ENCODE measurements at regions not wholly inside any gene's neighbourhood (a gene's known extent, or its start where the extent isn't known, plus 50 kb on each side); places are given as distances from the start of the nearest gene placed in this dataset.
"Not testable (repeated sequence)": the region's sequence is repeated elsewhere in the genome, so short reads cannot be mapped to it uniquely, and the experiment has no call there.

DNA sequence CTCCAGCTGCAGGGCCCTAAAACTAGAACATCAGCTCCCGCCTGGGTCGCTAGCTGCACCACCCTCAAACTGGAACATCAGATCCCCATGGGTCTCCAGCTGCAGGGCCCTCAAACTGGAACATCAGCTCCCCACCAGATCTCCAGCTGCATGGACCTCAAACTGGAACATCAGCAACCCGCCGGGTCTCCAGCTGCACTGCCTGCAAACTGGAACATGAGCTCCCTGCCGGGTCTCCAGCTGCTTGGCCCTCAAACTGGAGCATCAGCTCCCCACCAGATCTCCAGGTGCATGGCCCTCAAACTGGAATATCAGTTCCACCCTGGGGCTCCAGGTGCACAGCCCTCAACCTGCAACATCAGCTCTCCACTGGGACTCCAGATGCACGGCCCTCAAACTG, 82.7 kb downstream of the TFRC start:
- H3K4me3 ChIP-seq (replicated peaks in 1 of 2; ENCODE audit: low read depth in 1 of 2, low read length in 2 of 2); POLR2A ChIA-PET; RAD21 ChIA-PET (ENCODE audit: low non-redundant PET in 1 of 2, low total read pairs in 2 of 2, uncharacterized antibody in 2 of 2, unreplicated experiment in 2 of 2); H3K9me3 ChIP-seq (ENCODE audit: control insufficient read depth in 1 of 2, insufficient read depth in 1 of 2, low read depth in 1 of 2, low read length in 2 of 2); H3K9ac ChIP-seq (ENCODE audit: low read length); H4K20me1 ChIP-seq (ENCODE audit: insufficient read depth); BruUV-seq (replicated peaks); DNase-seq (ENCODE audit: low read depth, low spot score); H3K9me2 ChIP-seq (ENCODE audit: insufficient read depth); H3K4me2 ChIP-seq (ENCODE audit: low read length); H2AFZ ChIP-seq (ENCODE audit: low read depth, low read length, poor library complexity, severe bottlenecking); ATAC-seq; H3K4me1 ChIP-seq (ENCODE audit: control insufficient read depth in 1 of 2, insufficient read depth in 2 of 2, low read length in 2 of 2); H3K36me3 ChIP-seq (ENCODE audit: control insufficient read depth in 1 of 2, insufficient read depth in 2 of 2, low read length in 2 of 2); intact Hi-C loops (cut with micrococcal nuclease); H3K27ac ChIP-seq (ENCODE audit: low read depth, low read length); H3K79me2 ChIP-seq (ENCODE audit: insufficient read depth, low read length): not testable (repeated sequence)
- CTCF ChIA-PET = interaction anchor here (1.8 kb wide), 2 partner anchors 27 to 58 kb away, joined by 3 to 4 read pairs; no protein-coding TSS in a partner anchor
- peaks cover 14% of the 10 kb centered on the region; the same call in 1 of the 2 replicates for H3K27me3 ChIP-seq (ENCODE audit: insufficient read depth, low read length)

GRCh38 chr3:195996314-195996713, 85.6 kb downstream of the TFRC start:
- intact Hi-C loops (cut with micrococcal nuclease); RAD21 ChIA-PET (ENCODE audit: low non-redundant PET in 1 of 2, low total read pairs in 2 of 2, uncharacterized antibody in 2 of 2, unreplicated experiment in 2 of 2); POLR2A ChIA-PET: not testable (repeated sequence)

GRCh38 chr3:195994343-195994742, 86.0 kb upstream of the TNK2 start:
- H3K27ac ChIP-seq (ENCODE audit: low read depth, low read length); H2AFZ ChIP-seq (ENCODE audit: low read depth, low read length, poor library complexity, severe bottlenecking); ATAC-seq; intact Hi-C loops (cut with micrococcal nuclease); H3K4me1 ChIP-seq (ENCODE audit: control insufficient read depth in 1 of 2, insufficient read depth in 2 of 2, low read length in 2 of 2); H3K36me3 ChIP-seq (ENCODE audit: control insufficient read depth in 1 of 2, insufficient read depth in 2 of 2, low read length in 2 of 2); BruUV-seq (replicated peaks); CTCF ChIA-PET; H4K20me1 ChIP-seq (ENCODE audit: insufficient read depth); H3K4me3 ChIP-seq (replicated peaks in 1 of 2; ENCODE audit: low read depth in 1 of 2, low read length in 2 of 2); POLR2A ChIA-PET; H3K4me2 ChIP-seq (ENCODE audit: low read length); H3K27me3 ChIP-seq (ENCODE audit: insufficient read depth, low read length); H3K9me3 ChIP-seq (ENCODE audit: control insufficient read depth in 1 of 2, insufficient read depth in 1 of 2, low read depth in 1 of 2, low read length in 2 of 2); H3K9ac ChIP-seq (ENCODE audit: low read length); H3K79me2 ChIP-seq (ENCODE audit: insufficient read depth, low read length); H3K9me2 ChIP-seq (ENCODE audit: insufficient read depth); RAD21 ChIA-PET (ENCODE audit: low non-redundant PET in 1 of 2, low total read pairs in 2 of 2, uncharacterized antibody in 2 of 2, unreplicated experiment in 2 of 2): not testable (repeated sequence)
- DNase-seq (ENCODE audit: low read depth, low spot score) = peak; percentile 36
- TF ChIP-seq CBX3 (IDR thresholded peaks at IDR 0.05; ENCODE audit: low read depth) (peak; percentile 89), RAD21 (IDR thresholded peaks at IDR 0.05; ENCODE audit: low read depth) (peak; percentile 58), MAX (IDR thresholded peaks at IDR 0.05) (peak; percentile 34; the same call in 1 of the 2 replicates)
- TF ChIP-seq, protein P1, sequence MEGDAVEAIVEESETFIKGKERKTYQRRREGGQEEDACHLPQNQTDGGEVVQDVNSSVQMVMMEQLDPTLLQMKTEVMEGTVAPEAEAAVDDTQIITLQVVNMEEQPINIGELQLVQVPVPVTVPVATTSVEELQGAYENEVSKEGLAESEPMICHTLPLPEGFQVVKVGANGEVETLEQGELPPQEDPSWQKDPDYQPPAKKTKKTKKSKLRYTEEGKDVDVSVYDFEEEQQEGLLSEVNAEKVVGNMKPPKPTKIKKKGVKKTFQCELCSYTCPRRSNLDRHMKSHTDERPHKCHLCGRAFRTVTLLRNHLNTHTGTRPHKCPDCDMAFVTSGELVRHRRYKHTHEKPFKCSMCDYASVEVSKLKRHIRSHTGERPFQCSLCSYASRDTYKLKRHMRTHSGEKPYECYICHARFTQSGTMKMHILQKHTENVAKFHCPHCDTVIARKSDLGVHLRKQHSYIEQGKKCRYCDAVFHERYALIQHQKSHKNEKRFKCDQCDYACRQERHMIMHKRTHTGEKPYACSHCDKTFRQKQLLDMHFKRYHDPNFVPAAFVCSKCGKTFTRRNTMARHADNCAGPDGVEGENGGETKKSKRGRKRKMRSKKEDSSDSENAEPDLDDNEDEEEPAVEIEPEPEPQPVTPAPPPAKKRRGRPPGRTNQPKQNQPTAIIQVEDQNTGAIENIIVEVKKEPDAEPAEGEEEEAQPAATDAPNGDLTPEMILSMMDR (IDR thresholded peaks at IDR 0.05 in 2 of 3, conservative IDR thresholded peaks at IDR 0.05 in 1 of 3; ENCODE audit: borderline replicate concordance in 1 of 3, insufficient read depth in 1 of 3, low read depth in 2 of 3, low read length in 2 of 3) = peak; percentile 21 to 50 (median 49); a peak in 4 of 6 replicates

More at GRCh38 chr3:195996314-195996713, 85.6 kb downstream of the TFRC start:
- H3K4me1 ChIP-seq (ENCODE audit: control insufficient read depth in 1 of 2, insufficient read depth in 2 of 2, low read length in 2 of 2); H3K27ac ChIP-seq (ENCODE audit: low read depth, low read length); CTCF ChIA-PET; H3K9me3 ChIP-seq (ENCODE audit: control insufficient read depth in 1 of 2, insufficient read depth in 1 of 2, low read depth in 1 of 2, low read length in 2 of 2); H3K4me2 ChIP-seq (ENCODE audit: low read length); ATAC-seq; H3K36me3 ChIP-seq (ENCODE audit: control insufficient read depth in 1 of 2, insufficient read depth in 2 of 2, low read length in 2 of 2); BruUV-seq (replicated peaks); H2AFZ ChIP-seq (ENCODE audit: low read depth, low read length, poor library complexity, severe bottlenecking); H3K9ac ChIP-seq (ENCODE audit: low read length); H3K4me3 ChIP-seq (replicated peaks in 1 of 2; ENCODE audit: low read depth in 1 of 2, low read length in 2 of 2); H3K79me2 ChIP-seq (ENCODE audit: insufficient read depth, low read length); H4K20me1 ChIP-seq (ENCODE audit: insufficient read depth); DNase-seq (ENCODE audit: low read depth, low spot score); H3K9me2 ChIP-seq (ENCODE audit: insufficient read depth); H3K27me3 ChIP-seq (ENCODE audit: insufficient read depth, low read length): not testable (repeated sequence)

DNA sequence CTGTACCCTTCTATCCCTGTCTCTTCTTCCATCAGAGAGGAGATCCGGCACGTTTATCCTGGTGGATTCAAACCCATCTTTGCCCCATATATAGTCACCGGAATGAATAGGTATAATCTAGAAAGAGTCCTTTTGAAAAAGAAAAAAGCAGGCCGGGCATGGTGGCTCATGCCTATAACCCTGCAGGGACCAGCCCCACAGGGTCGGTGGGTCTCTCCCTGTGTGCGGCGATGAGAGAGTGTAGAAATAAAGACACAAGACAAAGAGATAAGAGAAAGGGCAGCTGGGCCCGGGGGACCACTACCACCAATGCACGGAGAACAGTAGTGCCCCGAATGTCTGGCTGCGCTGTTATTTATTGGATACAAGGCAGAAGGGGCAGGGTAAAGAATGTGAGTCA, 85.3 kb upstream of the TNK2 start:
- DNase-seq (ENCODE audit: low read depth, low spot score); H3K4me2 ChIP-seq (ENCODE audit: low read length); H3K4me1 ChIP-seq (ENCODE audit: control insufficient read depth in 1 of 2, insufficient read depth in 2 of 2, low read length in 2 of 2); POLR2A ChIA-PET; H3K27ac ChIP-seq (ENCODE audit: low read depth, low read length); ATAC-seq; H3K36me3 ChIP-seq (ENCODE audit: control insufficient read depth in 1 of 2, insufficient read depth in 2 of 2, low read length in 2 of 2); H4K20me1 ChIP-seq (ENCODE audit: insufficient read depth); H3K27me3 ChIP-seq (ENCODE audit: insufficient read depth, low read length); H3K9ac ChIP-seq (ENCODE audit: low read length); intact Hi-C loops (cut with micrococcal nuclease); RAD21 ChIA-PET (ENCODE audit: low non-redundant PET in 1 of 2, low total read pairs in 2 of 2, uncharacterized antibody in 2 of 2, unreplicated experiment in 2 of 2); H3K4me3 ChIP-seq (replicated peaks in 1 of 2; ENCODE audit: low read depth in 1 of 2, low read length in 2 of 2); CTCF ChIA-PET; BruUV-seq (replicated peaks); H3K9me3 ChIP-seq (ENCODE audit: control insufficient read depth in 1 of 2, insufficient read depth in 1 of 2, low read depth in 1 of 2, low read length in 2 of 2); H3K79me2 ChIP-seq (ENCODE audit: insufficient read depth, low read length); H2AFZ ChIP-seq (ENCODE audit: low read depth, low read length, poor library complexity, severe bottlenecking); H3K9me2 ChIP-seq (ENCODE audit: insufficient read depth): not testable (repeated sequence)

Measured in HCT116 (cell line).